GM12891 (cell line): ENCODE measurements at regions not wholly inside any gene's neighbourhood (a gene's known extent, or its start where the extent isn't known, plus 50 kb on each side); places are given as distances from the start of the nearest gene placed in this dataset.

ENCODE experiments used
- POLR2A ChIP-seq: IDR thresholded peaks from 2 replicates; pipeline ENCODE4 v1.6.1; 2011; ENCODE audit warnings: low read depth, low read length, control low read depth
- POLR2AphosphoS5 ChIP-seq: IDR thresholded peaks from 2 replicates; pipeline ENCODE4 v1.6.1; 2011; ENCODE audit warnings: low read depth, low read length, control low read depth
- TAF1 ChIP-seq: IDR thresholded peaks from 2 replicates; pipeline ENCODE4 v1.6.1; 2011; ENCODE audit warnings: low read depth, low read length, control low read depth

DNA sequence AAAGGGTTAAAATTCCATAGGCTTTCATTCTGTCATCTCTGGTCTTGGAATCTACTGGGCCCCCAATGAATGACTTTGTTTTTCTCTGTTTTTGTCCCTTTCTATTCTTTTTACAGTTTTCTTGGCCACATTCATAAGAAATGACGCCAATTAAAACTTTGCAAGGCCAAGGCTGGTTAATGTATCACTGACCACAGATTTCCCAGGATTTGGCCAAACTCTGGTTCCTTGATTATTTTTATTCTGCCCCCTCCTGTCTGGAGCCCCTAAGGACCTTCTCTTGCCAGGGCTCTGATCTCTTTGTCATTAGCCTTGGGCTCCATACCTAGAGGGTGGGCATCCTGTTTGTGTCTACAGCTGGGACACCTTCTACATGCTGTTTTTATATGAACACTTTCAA lies 388.9 kb upstream of the PAPPA start:
- TF ChIP-seq POLR2AphosphoS5 (no peak), POLR2A (no peak), TAF1 (no peak)
